ENCODE measurements at regions not wholly inside any gene's neighbourhood (a gene's known extent, or its start where the extent isn't known, plus 50 kb on each side); places are given as distances from the start of the nearest gene placed in this dataset.
"Not testable (repeated sequence)": the region's sequence is repeated elsewhere in the genome, so short reads cannot be mapped to it uniquely, and the experiment has no call there.

DNA sequence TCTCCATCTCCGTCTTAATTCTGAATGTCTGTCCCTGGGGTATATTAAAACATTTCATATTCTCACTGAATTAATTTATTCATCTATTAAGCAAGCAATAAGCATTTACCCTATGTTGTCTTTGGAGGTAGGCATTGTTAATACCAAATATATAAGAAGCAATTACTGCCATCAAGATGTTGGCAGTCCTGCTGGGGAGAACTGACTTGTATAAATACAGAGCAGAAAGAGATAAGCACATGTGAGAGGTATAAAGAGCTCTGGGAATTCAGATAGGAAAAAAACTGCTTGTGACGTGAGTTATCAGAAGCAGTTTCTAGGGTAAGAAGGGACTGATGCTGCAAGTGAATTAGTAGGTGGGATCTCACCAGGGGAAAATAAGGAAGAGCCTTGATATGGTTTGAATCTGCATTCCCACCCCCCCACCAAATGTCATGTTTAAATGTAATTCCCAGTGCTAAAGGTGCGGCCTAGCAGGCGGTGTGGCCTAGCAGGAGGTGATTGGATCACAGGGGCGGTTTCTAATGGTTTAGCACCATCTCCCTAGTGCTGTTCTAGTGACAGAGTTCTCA lies 286.8 kb downstream of the RAD51AP2 start:
- no peaks in the 10 kb centered on the region for H3K36me3 ChIP-seq (ENCODE audit: control insufficient read depth, insufficient read depth, low read length)
- no peak overlapping the region for H3K4me3 ChIP-seq (ENCODE audit: low read depth, low read length)
- H3K27ac ChIP-seq (ENCODE audit: low read depth, low read length), result no peak overlapping the region
- no peaks in the 10 kb centered on the region for H3K27me3 ChIP-seq (ENCODE audit: control insufficient read depth, insufficient read depth, low read length)
- H3K9me3 ChIP-seq (ENCODE audit: control insufficient read depth, insufficient read depth, low read length), result no peaks in the 10 kb centered on the region
- no peaks in the 10 kb centered on the region for H3K4me1 ChIP-seq (ENCODE audit: control insufficient read depth, insufficient read depth, low read length)
- no peak overlapping the region for H3K9ac ChIP-seq (ENCODE audit: low read depth, low read length)

DNA sequence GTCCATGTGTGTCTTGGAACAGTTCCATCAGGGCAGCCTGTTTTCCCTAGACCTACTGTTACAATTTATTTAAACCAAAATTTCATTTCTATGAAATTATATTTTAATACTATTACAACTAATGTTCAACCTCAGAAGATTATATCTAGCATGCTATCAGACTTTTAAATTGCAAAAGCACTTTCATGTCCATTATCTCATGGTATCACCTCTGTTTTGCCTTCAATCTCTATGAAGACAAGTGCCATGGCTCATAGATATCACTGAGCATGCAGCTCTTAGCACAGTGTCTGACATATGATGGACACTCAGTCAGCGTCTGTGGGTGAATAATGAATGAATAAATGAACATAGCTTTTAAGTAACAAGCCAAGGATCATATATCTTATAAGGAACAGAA lies 288.8 kb downstream of the RAD51AP2 start:
- no peaks in the 10 kb centered on the region for H3K36me3 ChIP-seq (ENCODE audit: control insufficient read depth, insufficient read depth, low read length)

DNA sequence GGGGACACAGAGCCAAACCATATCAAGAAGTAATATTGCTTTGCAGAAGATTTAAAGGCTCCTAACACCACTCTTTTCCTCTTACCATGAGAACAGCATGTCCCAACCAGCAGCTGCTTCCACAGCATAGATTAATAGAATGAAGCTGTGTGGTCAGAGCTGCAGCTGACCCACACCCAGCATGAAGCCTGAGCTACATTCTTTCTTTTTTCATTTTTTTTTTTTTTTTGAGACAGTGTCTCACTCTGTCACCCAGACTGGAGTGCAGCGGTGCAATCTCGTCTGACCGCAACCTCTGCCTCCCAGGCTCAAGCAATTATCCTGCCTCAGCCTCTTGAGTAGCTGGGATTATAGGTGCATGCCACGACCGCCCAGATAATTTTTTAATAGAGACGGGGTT lies 289.8 kb downstream of the RAD51AP2 start:
- no peaks in the 10 kb centered on the region for H3K9me3 ChIP-seq (ENCODE audit: control insufficient read depth, insufficient read depth, low read length)
- H3K27me3 ChIP-seq (ENCODE audit: control insufficient read depth, insufficient read depth, low read length), result no peaks in the 10 kb centered on the region
- H3K27ac ChIP-seq (ENCODE audit: low read depth, low read length), result no peak overlapping the region
- no peak overlapping the region for H3K4me3 ChIP-seq (ENCODE audit: low read depth, low read length)
- H3K9ac ChIP-seq (ENCODE audit: low read depth, low read length), result no peak overlapping the region
- no peaks in the 10 kb centered on the region for H3K36me3 ChIP-seq (ENCODE audit: control insufficient read depth, insufficient read depth, low read length)
- no peaks in the 10 kb centered on the region for H3K4me1 ChIP-seq (ENCODE audit: control insufficient read depth, insufficient read depth, low read length)

More for the DNA sequence above, 288.8 kb downstream of the RAD51AP2 start:
- H3K27ac ChIP-seq (ENCODE audit: low read depth, low read length), result no peak overlapping the region
- no peak overlapping the region for H3K4me3 ChIP-seq (ENCODE audit: low read depth, low read length)
- H3K27me3 ChIP-seq (ENCODE audit: control insufficient read depth, insufficient read depth, low read length), result no peaks in the 10 kb centered on the region
- no peak overlapping the region for H3K9ac ChIP-seq (ENCODE audit: low read depth, low read length)
- no peaks in the 10 kb centered on the region for H3K9me3 ChIP-seq (ENCODE audit: control insufficient read depth, insufficient read depth, low read length)
- H3K4me1 ChIP-seq (ENCODE audit: control insufficient read depth, insufficient read depth, low read length), result no peaks in the 10 kb centered on the region

DNA sequence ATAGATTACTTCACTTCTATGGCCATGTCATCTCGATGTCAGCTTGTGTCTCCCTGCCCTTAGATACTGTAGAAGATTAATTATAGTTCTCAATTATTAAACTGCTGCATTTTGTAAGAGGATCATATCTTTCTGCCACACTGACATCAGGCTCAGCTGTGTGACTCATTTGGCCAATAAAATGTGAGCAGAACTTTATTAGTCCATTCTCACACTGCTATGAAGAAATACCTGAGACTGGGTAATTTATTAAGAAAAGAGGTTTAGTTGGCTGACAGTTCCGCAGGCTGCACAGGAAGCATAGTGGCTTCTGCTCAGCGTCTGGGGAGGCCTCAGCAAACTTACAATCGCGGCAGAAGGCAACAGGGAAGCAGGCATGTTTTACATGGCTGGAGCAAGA lies 290.4 kb downstream of the RAD51AP2 start:
- Histone ChIP-seq H3K27ac (ENCODE audit: low read depth, low read length) (no peak overlapping the region), H3K36me3 (ENCODE audit: control insufficient read depth, insufficient read depth, low read length) (no peaks in the 10 kb centered on the region), H3K9me3 (ENCODE audit: control insufficient read depth, insufficient read depth, low read length) (no peaks in the 10 kb centered on the region), H3K4me3 (ENCODE audit: low read depth, low read length) (no peak overlapping the region), H3K4me1 (ENCODE audit: control insufficient read depth, insufficient read depth, low read length) (no peaks in the 10 kb centered on the region), H3K9ac (ENCODE audit: low read depth, low read length) (no peak overlapping the region), H3K27me3 (ENCODE audit: control insufficient read depth, insufficient read depth, low read length) (no peaks in the 10 kb centered on the region)

DNA sequence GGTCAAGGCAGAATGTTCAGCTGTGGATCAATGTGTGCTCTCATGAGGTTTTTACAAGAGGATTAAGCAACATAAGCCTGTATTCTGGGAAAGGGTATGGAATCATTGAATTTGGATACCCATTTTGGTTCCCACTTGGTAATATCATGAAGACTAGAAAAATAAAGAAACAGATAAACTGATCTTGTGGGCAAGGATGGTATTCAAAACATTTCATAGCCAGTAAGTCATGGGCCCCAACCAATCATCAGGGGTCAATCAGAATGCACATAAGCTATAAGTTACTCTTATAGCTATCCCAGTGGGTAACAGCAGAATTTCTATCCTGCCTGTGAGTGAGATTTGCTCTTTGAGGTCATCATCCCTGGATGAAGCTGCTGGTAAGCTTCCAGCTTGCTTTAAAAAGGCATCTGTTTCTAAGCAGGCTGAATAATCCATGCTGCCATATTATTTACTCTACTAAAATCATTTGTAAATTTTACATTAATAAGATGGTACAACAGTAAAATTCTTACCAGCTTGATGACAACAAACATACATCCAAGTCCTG lies 291.2 kb downstream of the RAD51AP2 start:
- no peaks in the 10 kb centered on the region for H3K36me3 ChIP-seq (ENCODE audit: control insufficient read depth, insufficient read depth, low read length)
- no peaks in the 10 kb centered on the region for H3K4me1 ChIP-seq (ENCODE audit: control insufficient read depth, insufficient read depth, low read length)
- H3K4me3 ChIP-seq (ENCODE audit: low read depth, low read length), result no peak overlapping the region
- H3K9me3 ChIP-seq (ENCODE audit: control insufficient read depth, insufficient read depth, low read length), result no peaks in the 10 kb centered on the region
- no peaks in the 10 kb centered on the region for H3K27me3 ChIP-seq (ENCODE audit: control insufficient read depth, insufficient read depth, low read length)
- H3K9ac ChIP-seq (ENCODE audit: low read depth, low read length), result no peak overlapping the region
- no peak overlapping the region for H3K27ac ChIP-seq (ENCODE audit: low read depth, low read length)

DNA sequence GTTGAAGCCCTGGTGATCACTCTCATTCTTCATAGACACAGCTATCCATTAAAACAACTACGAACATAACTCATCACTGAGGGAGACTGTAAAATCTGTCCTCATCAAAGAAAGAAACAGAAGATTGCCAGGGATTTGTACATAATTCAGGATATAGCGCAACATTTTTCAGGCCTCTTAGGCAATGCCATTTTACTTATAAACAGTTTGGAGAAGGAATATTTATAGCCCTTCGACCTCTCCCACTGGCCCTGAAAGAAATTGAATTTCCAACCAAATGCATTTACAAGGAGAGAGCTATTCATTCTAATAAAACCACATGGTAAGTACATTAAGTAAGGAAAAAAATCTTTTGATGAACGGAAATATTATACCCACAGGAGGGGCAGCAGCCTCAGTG lies 295.0 kb downstream of the RAD51AP2 start:
- no peaks in the 10 kb centered on the region for H3K36me3 ChIP-seq (ENCODE audit: control insufficient read depth, insufficient read depth, low read length)
- no peaks in the 10 kb centered on the region for H3K9me3 ChIP-seq (ENCODE audit: control insufficient read depth, insufficient read depth, low read length)
- no peak overlapping the region for H3K27ac ChIP-seq (ENCODE audit: low read depth, low read length)
- no peak overlapping the region for H3K9ac ChIP-seq (ENCODE audit: low read depth, low read length)
- no peaks in the 10 kb centered on the region for H3K27me3 ChIP-seq (ENCODE audit: control insufficient read depth, insufficient read depth, low read length)
- no peak overlapping the region for H3K4me3 ChIP-seq (ENCODE audit: low read depth, low read length)
- H3K4me1 ChIP-seq (ENCODE audit: control insufficient read depth, insufficient read depth, low read length), result no peaks in the 10 kb centered on the region

DNA sequence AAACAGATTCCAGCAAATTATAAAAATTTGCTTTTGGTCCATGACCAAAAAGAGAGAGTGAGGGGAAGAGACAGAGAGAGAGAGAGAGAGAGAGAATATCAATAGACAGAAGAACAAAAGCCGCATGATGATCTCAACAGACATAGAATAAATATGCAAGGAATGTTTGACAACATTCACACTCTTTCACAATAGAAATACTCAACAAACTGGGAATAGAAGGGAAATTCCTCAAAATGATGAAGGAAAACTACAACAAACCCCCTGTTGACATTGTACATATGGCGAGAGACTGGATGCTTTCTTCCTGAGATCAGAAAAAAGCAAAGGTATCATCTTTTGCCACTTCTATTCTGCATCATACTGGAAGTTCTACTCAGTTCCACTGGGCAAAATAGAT lies 309.7 kb downstream of the RAD51AP2 start:
- Histone ChIP-seq H3K27ac (ENCODE audit: low read depth, low read length) (no peak overlapping the region), H3K36me3 (ENCODE audit: control insufficient read depth, insufficient read depth, low read length) (no peaks in the 10 kb centered on the region), H3K9ac (ENCODE audit: low read depth, low read length) (no peak overlapping the region), H3K9me3 (ENCODE audit: control insufficient read depth, insufficient read depth, low read length) (no peaks in the 10 kb centered on the region), H3K4me1 (ENCODE audit: control insufficient read depth, insufficient read depth, low read length) (peaks cover 10% of the 10 kb centered on the region; the same call in 1 of the 2 replicates), H3K27me3 (ENCODE audit: control insufficient read depth, insufficient read depth, low read length) (no peaks in the 10 kb centered on the region), H3K4me3 (ENCODE audit: low read depth, low read length) (no peak overlapping the region)

DNA sequence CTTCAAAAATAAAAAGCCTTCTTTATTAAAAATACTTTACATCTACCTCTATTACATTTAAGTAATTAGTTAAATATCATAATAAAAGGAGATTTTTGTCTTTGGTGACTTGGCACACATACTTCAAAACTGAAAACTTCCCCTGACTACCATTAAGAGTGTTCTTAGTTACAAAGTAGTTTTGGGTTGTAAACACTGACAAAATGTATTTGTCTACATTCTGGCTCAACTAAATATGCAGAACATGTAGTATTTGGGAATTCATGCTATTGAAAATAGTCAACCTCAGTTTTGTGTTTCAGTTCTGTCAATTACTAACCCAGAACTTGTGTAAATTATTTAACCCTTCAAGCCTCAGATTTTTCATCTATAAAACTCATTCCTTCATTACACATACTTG lies 311.5 kb downstream of the RAD51AP2 start:
- Histone ChIP-seq H3K27me3 (ENCODE audit: control insufficient read depth, insufficient read depth, low read length) (no peaks in the 10 kb centered on the region), H3K4me3 (ENCODE audit: low read depth, low read length) (no peak overlapping the region), H3K9ac (ENCODE audit: low read depth, low read length) (no peak overlapping the region), H3K36me3 (ENCODE audit: control insufficient read depth, insufficient read depth, low read length) (no peaks in the 10 kb centered on the region), H3K9me3 (ENCODE audit: control insufficient read depth, insufficient read depth, low read length) (no peaks in the 10 kb centered on the region), H3K27ac (ENCODE audit: low read depth, low read length) (no peak overlapping the region), H3K4me1 (ENCODE audit: control insufficient read depth, insufficient read depth, low read length) (peaks cover 10% of the 10 kb centered on the region; the same call in 1 of the 2 replicates)

DNA sequence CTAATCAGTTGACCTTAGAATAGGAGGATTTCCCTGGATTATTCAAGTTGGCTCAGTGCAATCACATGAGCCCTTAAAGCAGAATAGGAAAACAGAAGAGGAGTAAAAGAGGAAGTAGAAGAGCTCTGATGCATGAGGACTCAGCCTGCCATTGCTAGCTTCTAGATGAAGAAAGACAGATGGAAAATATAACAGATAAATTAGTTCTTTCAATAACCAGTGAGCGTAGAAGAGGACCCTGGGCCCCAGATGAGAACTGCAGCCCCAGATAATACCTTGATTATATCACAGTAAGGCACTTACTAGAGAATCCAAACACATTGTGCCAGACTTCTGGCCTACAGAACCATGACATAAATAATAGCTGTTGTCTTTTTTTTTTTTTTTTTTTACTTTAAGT lies 314.0 kb downstream of the RAD51AP2 start:
- H3K4me1 ChIP-seq (ENCODE audit: control insufficient read depth, insufficient read depth, low read length), result peaks cover 10% of the 10 kb centered on the region; the same call in 1 of the 2 replicates
- H3K9me3 ChIP-seq (ENCODE audit: control insufficient read depth, insufficient read depth, low read length); H3K27me3 ChIP-seq (ENCODE audit: control insufficient read depth, insufficient read depth, low read length); H3K36me3 ChIP-seq (ENCODE audit: control insufficient read depth, insufficient read depth, low read length); H3K4me3 ChIP-seq (ENCODE audit: low read depth, low read length); H3K27ac ChIP-seq (ENCODE audit: low read depth, low read length); H3K9ac ChIP-seq (ENCODE audit: low read depth, low read length): not testable (repeated sequence)

DNA sequence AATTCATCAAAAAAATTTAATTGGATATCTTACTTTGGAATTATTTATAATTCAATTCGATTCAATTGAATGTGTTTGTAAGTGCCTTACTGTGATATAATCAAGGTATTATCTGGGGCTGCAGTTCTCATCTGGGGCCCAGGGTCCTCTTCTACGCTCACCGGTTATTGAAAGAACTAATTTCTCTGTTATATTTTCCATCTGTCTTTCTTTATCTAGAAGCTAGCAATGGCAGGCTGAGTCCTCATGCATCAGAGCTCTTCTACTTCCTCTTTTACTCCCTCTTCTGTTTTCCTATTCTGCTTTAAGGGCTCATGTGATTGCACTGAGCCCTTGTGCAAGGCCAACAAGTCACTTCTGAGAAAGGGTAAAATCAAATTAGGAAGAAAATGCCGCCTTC lies 315.6 kb downstream of the RAD51AP2 start:
- not testable (repeated sequence) for H3K9ac ChIP-seq (ENCODE audit: low read depth, low read length); H3K4me1 ChIP-seq (ENCODE audit: control insufficient read depth, insufficient read depth, low read length); H3K9me3 ChIP-seq (ENCODE audit: control insufficient read depth, insufficient read depth, low read length); H3K27me3 ChIP-seq (ENCODE audit: control insufficient read depth, insufficient read depth, low read length); H3K27ac ChIP-seq (ENCODE audit: low read depth, low read length); H3K36me3 ChIP-seq (ENCODE audit: control insufficient read depth, insufficient read depth, low read length); H3K4me3 ChIP-seq (ENCODE audit: low read depth, low read length)

DNA sequence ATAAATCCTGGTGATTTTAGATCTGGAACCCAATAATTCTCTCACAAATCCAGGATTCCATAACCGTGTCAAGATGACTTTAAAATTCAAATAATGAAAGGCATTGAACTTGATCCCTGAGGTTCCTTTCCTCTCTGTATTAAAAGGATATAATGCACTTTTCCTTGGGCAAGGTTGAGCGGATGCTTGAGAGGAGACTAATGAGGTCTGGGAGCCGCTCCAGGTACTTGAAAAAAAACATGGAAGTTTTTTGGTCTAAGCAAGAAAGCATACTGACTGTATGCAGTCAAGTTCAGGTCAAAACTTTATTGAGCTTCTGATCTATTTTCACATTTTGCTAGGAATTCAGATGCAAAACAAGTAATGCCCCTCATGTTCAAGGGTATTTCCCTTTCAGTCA lies 318.5 kb downstream of the RAD51AP2 start:
- Histone ChIP-seq H3K4me3 (ENCODE audit: low read depth, low read length) (no peak overlapping the region), H3K4me1 (ENCODE audit: control insufficient read depth, insufficient read depth, low read length) (no peaks in the 10 kb centered on the region)

More for the DNA sequence above, 318.5 kb downstream of the RAD51AP2 start:
- H3K36me3 ChIP-seq (ENCODE audit: control insufficient read depth, insufficient read depth, low read length), result no peaks in the 10 kb centered on the region
- H3K9ac ChIP-seq (ENCODE audit: low read depth, low read length), result no peak overlapping the region
- no peaks in the 10 kb centered on the region for H3K9me3 ChIP-seq (ENCODE audit: control insufficient read depth, insufficient read depth, low read length)
- no peak overlapping the region for H3K27ac ChIP-seq (ENCODE audit: low read depth, low read length)
- no peaks in the 10 kb centered on the region for H3K27me3 ChIP-seq (ENCODE audit: control insufficient read depth, insufficient read depth, low read length)

Data from HUES48 (cell line).